HCT116 (cell line): ENCODE measurements at regions not wholly inside any gene's neighbourhood (a gene's known extent, or its start where the extent isn't known, plus 50 kb on each side); places are given as distances from the start of the nearest gene placed in this dataset.

Source experiments
- CTCF ChIP-seq, 3 experiments: fragments of 200-600 bp in 1 of 3; sonication (generic) in 1 of 3; IDR thresholded peaks in 2 of 3; conservative IDR thresholded peaks in 1 of 3; 2 replicates each; pipeline ENCODE4 v1.5.1; 2012 to 2017; ENCODE audit warnings: low read depth in 2 of 3, low read length in 2 of 3, antibody characterized with exemption in 1 of 3, borderline replicate concordance in 1 of 3, control low read depth in 1 of 3, mild to moderate bottlenecking in 1 of 3, mixed read lengths in 1 of 3, mixed run types in 1 of 3, moderate library complexity in 1 of 3; ENCODE audit not compliant: insufficient read depth in 1 of 3
- ELF1 ChIP-seq: IDR thresholded peaks from 2 replicates; pipeline ENCODE4 v1.6.1; 2012; ENCODE audit warnings: low read depth, borderline replicate concordance
- EZH2 ChIP-seq: fragments of 200-600 bp; sonication (generic); IDR thresholded peaks from 2 replicates; pipeline ENCODE4 v1.6.1; 2017; ENCODE audit warnings: antibody characterized with exemption, mixed run types
- EZH2phosphoT487 ChIP-seq: fragments of 200-600 bp; IDR thresholded peaks from 2 replicates; pipeline ENCODE4 v1.6.1; 2018; ENCODE audit warnings: antibody characterized with exemption, borderline replicate concordance
- JUND ChIP-seq: IDR thresholded peaks from 2 replicates; pipeline ENCODE4 v1.6.1; 2012
- POLR2A ChIP-seq: IDR thresholded peaks from 2 replicates; pipeline ENCODE4 v1.7.0; 2011; ENCODE audit warnings: borderline replicate concordance; ENCODE audit not compliant: insufficient read depth, insufficient read length; ENCODE audit errors: extremely low read depth
- REST ChIP-seq: IDR thresholded peaks from 2 replicates; pipeline ENCODE4 v1.6.1; 2012; ENCODE audit warnings: low read depth
- YY1 ChIP-seq: IDR thresholded peaks from 2 replicates; pipeline ENCODE4 v1.6.1; 2011; ENCODE audit warnings: low read length, low read depth, moderate library complexity, mild to moderate bottlenecking; ENCODE audit not compliant: insufficient replicate concordance; ENCODE audit errors: extremely low read depth
- ZNF274 ChIP-seq: fragments of 200-500 bp; sonication (Bioruptor generic); IDR thresholded peaks from 2 replicates; pipeline ENCODE4 v1.6.1; 2014; ENCODE audit warnings: mild to moderate bottlenecking, low read depth, low read length, inconsistent platforms

- no peak for TF ChIP-seq EZH2
- TF ChIP-seq JUND, result no peak
- TF ChIP-seq CTCF (IDR thresholded peaks at IDR 0.05 in 2 of 3, conservative IDR thresholded peaks at IDR 0.05 in 1 of 3; ENCODE audit: borderline replicate concordance in 1 of 3, insufficient read depth in 1 of 3, low read depth in 2 of 3, low read length in 2 of 3), result no peak
- TF ChIP-seq ZNF274, result no peak
- TF ChIP-seq YY1, result no peak
- no peak for TF ChIP-seq POLR2A
- TF ChIP-seq ELF1, result no peak
- 0 out of 2 replicates have a peak, but pooled peaks have one; percentile 6 for TF ChIP-seq REST
- no peak for TF ChIP-seq EZH2phosphoT487
Observed at GRCh38 chr20:48153103-48153502, 367.8 kb upstream of the SULF2 start.
